ENCODE measurements at regions not wholly inside any gene's neighbourhood (a gene's known extent, or its start where the extent isn't known, plus 50 kb on each side); places are given as distances from the start of the nearest gene placed in this dataset.

DNA sequence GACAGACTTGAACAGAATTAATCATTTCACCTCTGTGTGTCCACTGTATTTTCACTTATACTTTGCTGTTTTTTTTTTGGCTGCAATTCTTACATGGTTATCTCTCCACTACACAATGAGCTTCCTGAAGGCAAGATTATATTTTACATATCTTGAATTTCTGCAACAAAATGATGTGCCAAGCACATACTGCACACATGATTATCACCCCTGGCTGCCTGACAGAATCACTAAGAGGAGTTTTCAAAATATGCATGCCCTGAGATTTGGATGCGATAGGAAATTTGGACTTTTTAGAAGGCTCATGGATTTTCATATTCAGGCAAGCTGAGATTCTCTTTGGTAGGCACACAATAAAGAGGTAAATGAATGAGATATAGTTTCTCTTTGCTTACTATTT, 1162.1 kb upstream of the IGFBP7 start:
- 89 to 95% (median 91%) methylated on average over 1 of the region's 1 CpG for WGBS, 5 donors
- Histone ChIP-seq H3K4me3 (no peak overlapping the region), H3K27me3 (replicated peaks in 1 of 7) (no peaks in the 10 kb centered on the region), H3K36me3 (no peaks in the 10 kb centered on the region), H3K9me3 (peaks cover 0 to 27% (median 12%) of the 10 kb centered on the region in 8 donors), H3K4me1 (no peaks in the 10 kb centered on the region), H3K27ac (no peak overlapping the region)
- intact Hi-C loops (cut with DNase I; ENCODE audit: low total_unique reads) = no loop called here
- DNase-seq = no peak
- no peak for TF ChIP-seq POLR2A (IDR thresholded peaks at IDR 0.05)
- no peak for TF ChIP-seq POLR2AphosphoS5 (IDR thresholded peaks at IDR 0.05)
- TF ChIP-seq, protein P1, sequence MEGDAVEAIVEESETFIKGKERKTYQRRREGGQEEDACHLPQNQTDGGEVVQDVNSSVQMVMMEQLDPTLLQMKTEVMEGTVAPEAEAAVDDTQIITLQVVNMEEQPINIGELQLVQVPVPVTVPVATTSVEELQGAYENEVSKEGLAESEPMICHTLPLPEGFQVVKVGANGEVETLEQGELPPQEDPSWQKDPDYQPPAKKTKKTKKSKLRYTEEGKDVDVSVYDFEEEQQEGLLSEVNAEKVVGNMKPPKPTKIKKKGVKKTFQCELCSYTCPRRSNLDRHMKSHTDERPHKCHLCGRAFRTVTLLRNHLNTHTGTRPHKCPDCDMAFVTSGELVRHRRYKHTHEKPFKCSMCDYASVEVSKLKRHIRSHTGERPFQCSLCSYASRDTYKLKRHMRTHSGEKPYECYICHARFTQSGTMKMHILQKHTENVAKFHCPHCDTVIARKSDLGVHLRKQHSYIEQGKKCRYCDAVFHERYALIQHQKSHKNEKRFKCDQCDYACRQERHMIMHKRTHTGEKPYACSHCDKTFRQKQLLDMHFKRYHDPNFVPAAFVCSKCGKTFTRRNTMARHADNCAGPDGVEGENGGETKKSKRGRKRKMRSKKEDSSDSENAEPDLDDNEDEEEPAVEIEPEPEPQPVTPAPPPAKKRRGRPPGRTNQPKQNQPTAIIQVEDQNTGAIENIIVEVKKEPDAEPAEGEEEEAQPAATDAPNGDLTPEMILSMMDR (IDR thresholded peaks at IDR 0.05 in 8 of 11, conservative IDR thresholded peaks at IDR 0.05 in 3 of 11) = no peak

DNA sequence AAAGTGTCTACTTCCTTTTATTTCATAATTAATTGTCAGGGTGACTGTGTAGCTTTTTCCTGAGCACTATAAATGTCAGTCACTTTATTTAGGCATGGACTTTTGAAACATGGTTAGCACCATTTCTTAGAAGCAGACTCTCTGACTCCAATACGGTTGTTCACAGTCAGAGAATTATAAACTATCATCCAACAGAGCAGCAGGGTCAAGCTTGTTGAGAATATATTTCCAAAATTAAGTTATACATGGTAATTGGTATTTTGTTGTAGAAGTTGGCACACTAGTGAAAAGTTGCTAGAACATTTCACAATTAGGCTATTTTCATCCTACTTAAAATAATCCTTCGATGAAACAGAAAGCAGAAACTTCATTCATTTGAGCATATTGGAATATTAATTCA, 1155.5 kb upstream of the IGFBP7 start:
- no peaks in the 10 kb centered on the region for H3K4me1 ChIP-seq
- 59 to 68% (median 63%) methylated on average over 2 of the region's 2 CpGs for WGBS, 5 donors
- H3K27me3 ChIP-seq (replicated peaks in 1 of 7) = no peaks in the 10 kb centered on the region
- no peak overlapping the region for H3K4me3 ChIP-seq
- peaks cover 0 to 16% (median 9%) of the 10 kb centered on the region in 8 donors for H3K9me3 ChIP-seq
- intact Hi-C loops (cut with DNase I; ENCODE audit: low total_unique reads) = no loop called here
- no peak for DNase-seq
- no peaks in the 10 kb centered on the region for H3K36me3 ChIP-seq
- no peak for TF ChIP-seq POLR2A (IDR thresholded peaks at IDR 0.05)
- no peak for TF ChIP-seq POLR2AphosphoS5 (IDR thresholded peaks at IDR 0.05)
- TF ChIP-seq, protein P1 (IDR thresholded peaks at IDR 0.05 in 8 of 11, conservative IDR thresholded peaks at IDR 0.05 in 3 of 11) = no peak
- no peak overlapping the region for H3K27ac ChIP-seq

DNA sequence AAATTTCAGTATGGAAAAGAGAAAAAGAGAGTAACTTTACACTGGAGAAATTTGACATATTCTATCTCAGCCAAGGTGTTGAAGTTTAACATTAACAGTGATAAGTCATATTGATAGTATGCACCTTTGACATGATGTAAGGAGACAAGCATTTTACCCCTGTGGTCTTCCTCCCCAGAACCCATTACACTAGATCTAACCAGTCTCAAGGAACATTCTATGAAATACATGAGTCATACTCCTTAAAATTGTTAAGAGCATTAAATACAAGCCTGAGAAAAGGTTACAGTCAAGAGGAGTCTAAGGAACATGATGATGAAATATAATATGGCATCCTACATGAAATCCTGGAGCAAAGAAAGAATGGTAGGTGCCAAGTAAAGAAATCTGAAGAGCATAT, 1151.3 kb upstream of the IGFBP7 start:
- Histone ChIP-seq H3K9me3 (peaks cover 0 to 11% (median 0%) of the 10 kb centered on the region in 8 donors), H3K36me3 (no peaks in the 10 kb centered on the region), H3K4me3 (no peak overlapping the region), H3K27ac (no peak overlapping the region), H3K27me3 (replicated peaks in 1 of 7) (no peaks in the 10 kb centered on the region), H3K4me1 (no peaks in the 10 kb centered on the region)
- DNase-seq = no peak
- intact Hi-C loops (cut with DNase I; ENCODE audit: low total_unique reads) = no loop called here
- no peak for TF ChIP-seq POLR2AphosphoS5 (IDR thresholded peaks at IDR 0.05)
- no peak for TF ChIP-seq POLR2A (IDR thresholded peaks at IDR 0.05)
- TF ChIP-seq, protein P1 (IDR thresholded peaks at IDR 0.05 in 8 of 11, conservative IDR thresholded peaks at IDR 0.05 in 3 of 11) = no peak

DNA sequence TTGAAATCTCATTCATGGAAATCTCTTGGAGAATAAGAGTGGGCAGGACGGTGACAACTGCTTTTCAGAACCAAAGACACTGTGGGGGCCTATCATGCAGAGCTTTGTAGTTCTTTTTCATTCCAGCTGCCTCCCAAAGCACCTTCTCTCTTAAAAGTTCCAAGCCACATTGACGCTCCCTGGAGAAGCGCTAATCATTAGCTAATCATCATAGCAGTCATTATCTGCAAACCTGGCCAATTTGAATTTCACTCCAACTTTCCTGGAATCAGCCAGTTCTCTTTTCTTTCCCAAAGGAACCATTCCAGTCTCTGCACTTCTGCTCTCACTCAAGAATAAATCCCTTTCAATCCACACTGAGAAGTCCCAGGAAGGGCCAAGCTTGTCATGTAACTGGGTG, 1144.1 kb upstream of the IGFBP7 start:
- DNase-seq = no peak
- no peak for TF ChIP-seq POLR2AphosphoS5 (IDR thresholded peaks at IDR 0.05)
- TF ChIP-seq, protein P1 (IDR thresholded peaks at IDR 0.05 in 8 of 11, conservative IDR thresholded peaks at IDR 0.05 in 3 of 11) = no peak
- no peak for TF ChIP-seq POLR2A (IDR thresholded peaks at IDR 0.05)
- Histone ChIP-seq H3K27ac (no peak overlapping the region), H3K4me3 (no peak overlapping the region), H3K9me3 (peaks cover 0 to 18% (median 0%) of the 10 kb centered on the region in 8 donors), H3K27me3 (replicated peaks in 1 of 7) (no peaks in the 10 kb centered on the region), H3K36me3 (no peaks in the 10 kb centered on the region), H3K4me1 (no peaks in the 10 kb centered on the region)
- intact Hi-C loops (cut with DNase I; ENCODE audit: low total_unique reads) = no loop called here
- WGBS, 5 donors = 75 to 85% (median 80%) methylated on average over 3 of the region's 3 CpGs

Measured in spleen (tissue), 11 donors.